Osteocyte (in vitro differentiated cells): ENCODE measurements at regions not wholly inside any gene's neighbourhood (a gene's known extent, or its start where the extent isn't known, plus 50 kb on each side); places are given as distances from the start of the nearest gene placed in this dataset.

Experiments used
- DNase-seq: peaks from one replicate; pipeline ENCODE4 v3.0.0; 2021; ENCODE audit warnings: mixed read lengths; ENCODE audit not compliant: unreplicated experiment; ENCODE audit errors: extremely low spot score
- H3K27ac Mint-ChIP-seq: one replicate; pipeline ENCODE4 v1.8.0; 2021; ENCODE audit warnings: mild to moderate bottlenecking, mixed read lengths; ENCODE audit not compliant: unreplicated experiment
- H3K27me3 Mint-ChIP-seq: one replicate; pipeline ENCODE4 v1.8.0; 2021; ENCODE audit warnings: mixed read lengths; ENCODE audit not compliant: unreplicated experiment
- H3K36me3 Mint-ChIP-seq: one replicate; pipeline ENCODE4 v1.8.0; 2021; ENCODE audit warnings: mixed read lengths; ENCODE audit not compliant: unreplicated experiment
- H3K4me1 Mint-ChIP-seq: one replicate; pipeline ENCODE4 v1.8.0; 2021; ENCODE audit warnings: mixed read lengths; ENCODE audit not compliant: unreplicated experiment
- H3K4me3 Mint-ChIP-seq: one replicate; pipeline ENCODE4 v1.8.0; 2021; ENCODE audit warnings: mild to moderate bottlenecking, moderate library complexity, mixed read lengths; ENCODE audit not compliant: unreplicated experiment
- H3K9me3 Mint-ChIP-seq: one replicate; pipeline ENCODE4 v1.8.0; 2021; ENCODE audit warnings: mixed read lengths; ENCODE audit not compliant: unreplicated experiment
- TF ChIP-seq, protein P1 (sequence below): fragments of 200-600 bp; sonication (generic); IDR thresholded peaks from 2 replicates; pipeline ENCODE4 v1.5.0; 2021; ENCODE audit warnings: antibody characterized with exemption, mild to moderate bottlenecking, moderate library complexity

GRCh38 chr2:106709229-106709628 lies 176.7 kb downstream of the ST6GAL2 start:
- no peak overlapping the region for H3K4me3 Mint-ChIP-seq
- TF ChIP-seq, protein P1, sequence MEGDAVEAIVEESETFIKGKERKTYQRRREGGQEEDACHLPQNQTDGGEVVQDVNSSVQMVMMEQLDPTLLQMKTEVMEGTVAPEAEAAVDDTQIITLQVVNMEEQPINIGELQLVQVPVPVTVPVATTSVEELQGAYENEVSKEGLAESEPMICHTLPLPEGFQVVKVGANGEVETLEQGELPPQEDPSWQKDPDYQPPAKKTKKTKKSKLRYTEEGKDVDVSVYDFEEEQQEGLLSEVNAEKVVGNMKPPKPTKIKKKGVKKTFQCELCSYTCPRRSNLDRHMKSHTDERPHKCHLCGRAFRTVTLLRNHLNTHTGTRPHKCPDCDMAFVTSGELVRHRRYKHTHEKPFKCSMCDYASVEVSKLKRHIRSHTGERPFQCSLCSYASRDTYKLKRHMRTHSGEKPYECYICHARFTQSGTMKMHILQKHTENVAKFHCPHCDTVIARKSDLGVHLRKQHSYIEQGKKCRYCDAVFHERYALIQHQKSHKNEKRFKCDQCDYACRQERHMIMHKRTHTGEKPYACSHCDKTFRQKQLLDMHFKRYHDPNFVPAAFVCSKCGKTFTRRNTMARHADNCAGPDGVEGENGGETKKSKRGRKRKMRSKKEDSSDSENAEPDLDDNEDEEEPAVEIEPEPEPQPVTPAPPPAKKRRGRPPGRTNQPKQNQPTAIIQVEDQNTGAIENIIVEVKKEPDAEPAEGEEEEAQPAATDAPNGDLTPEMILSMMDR, result no peak
- DNase-seq, result no peak
- H3K9me3 Mint-ChIP-seq, result peaks cover 12% of the 10 kb centered on the region
- no peak overlapping the region for H3K27ac Mint-ChIP-seq
- H3K4me1 Mint-ChIP-seq, result no peaks in the 10 kb centered on the region
- H3K36me3 Mint-ChIP-seq, result no peaks in the 10 kb centered on the region
- peaks cover 39% of the 10 kb centered on the region for H3K27me3 Mint-ChIP-seq

DNA sequence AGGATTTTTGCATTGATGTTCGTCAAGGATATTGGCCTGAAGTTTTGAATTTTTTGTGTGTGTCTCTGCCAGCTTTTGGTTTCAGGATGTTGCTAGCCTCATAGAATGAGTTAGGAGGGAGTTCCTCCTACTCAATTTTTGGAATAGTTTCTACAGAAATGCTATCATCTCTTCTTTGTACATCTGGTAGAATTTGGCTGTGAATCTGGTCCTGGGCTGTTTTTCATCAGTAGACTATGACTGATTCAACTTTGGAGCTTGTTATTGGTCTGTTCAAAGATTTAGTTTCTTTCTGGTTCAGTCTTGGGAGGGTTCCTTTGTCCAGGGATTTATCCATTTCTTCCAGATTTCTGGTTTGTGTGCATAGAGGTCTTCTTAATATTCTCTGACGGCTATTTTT lies 166.7 kb downstream of the ST6GAL2 start:
- H3K9me3 Mint-ChIP-seq, result peaks cover 7% of the 10 kb centered on the region
- no peak overlapping the region for H3K4me3 Mint-ChIP-seq
- H3K27ac Mint-ChIP-seq, result no peak overlapping the region
- H3K4me1 Mint-ChIP-seq, result no peaks in the 10 kb centered on the region
- H3K36me3 Mint-ChIP-seq, result no peaks in the 10 kb centered on the region
- H3K27me3 Mint-ChIP-seq, result peaks cover 59% of the 10 kb centered on the region
- DNase-seq, result no peak
- TF ChIP-seq, protein P1, result no peak

GRCh38 chr2:106720026-106720425 lies 165.9 kb downstream of the ST6GAL2 start:
- Mint-ChIP-seq H3K36me3 (no peaks in the 10 kb centered on the region), H3K4me1 (no peaks in the 10 kb centered on the region), H3K4me3 (no peak overlapping the region), H3K27ac (no peak overlapping the region), H3K9me3 (peaks cover 7% of the 10 kb centered on the region), H3K27me3 (peaks cover 62% of the 10 kb centered on the region)
- DNase-seq, result no peak
- TF ChIP-seq, protein P1, result no peak

DNA sequence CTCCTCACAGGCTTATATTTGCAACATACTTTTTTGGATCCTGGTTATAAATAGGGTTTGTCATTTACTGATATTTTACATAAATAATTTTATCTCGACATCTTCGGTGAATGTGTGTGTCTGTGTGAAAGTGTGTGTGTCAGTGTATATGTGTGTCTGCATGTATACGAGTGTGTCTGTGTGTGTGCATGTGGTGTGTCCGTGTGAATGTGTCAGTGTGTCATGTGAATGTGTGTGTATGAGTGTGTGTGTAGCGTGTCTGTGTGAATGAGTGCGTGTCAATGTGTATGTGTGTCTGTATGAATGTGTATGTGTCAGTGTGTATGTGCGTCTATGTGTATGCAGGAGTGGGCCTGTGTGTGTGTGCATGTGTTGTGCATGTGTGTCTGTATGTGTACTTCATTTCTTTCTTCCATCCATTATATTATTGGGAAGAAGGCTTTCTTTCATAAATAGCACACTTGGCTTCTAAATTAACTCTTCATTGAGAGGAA lies 161.6 kb downstream of the ST6GAL2 start:
- no peaks in the 10 kb centered on the region for H3K36me3 Mint-ChIP-seq
- no peak overlapping the region for H3K27ac Mint-ChIP-seq
- H3K4me1 Mint-ChIP-seq, result no peaks in the 10 kb centered on the region
- DNase-seq, result no peak
- TF ChIP-seq, protein P1, result no peak
- H3K9me3 Mint-ChIP-seq, result no peaks in the 10 kb centered on the region
- no peak overlapping the region for H3K4me3 Mint-ChIP-seq
- H3K27me3 Mint-ChIP-seq, result peaks cover 71% of the 10 kb centered on the region

- peaks cover 70% of the 10 kb centered on the region for H3K27me3 Mint-ChIP-seq
- no peak overlapping the region for H3K27ac Mint-ChIP-seq
- TF ChIP-seq, protein P1, result no peak
- H3K36me3 Mint-ChIP-seq, result no peaks in the 10 kb centered on the region
- peaks cover 16% of the 10 kb centered on the region for H3K9me3 Mint-ChIP-seq
- DNase-seq, result no peak
- no peak overlapping the region for H3K4me3 Mint-ChIP-seq
- H3K4me1 Mint-ChIP-seq, result no peaks in the 10 kb centered on the region
Measured at GRCh38 chr2:106734165-106734564, 151.8 kb downstream of the ST6GAL2 start.
